DMS53 (cell line): ENCODE measurements at regions not wholly inside any gene's neighbourhood (a gene's known extent, or its start where the extent isn't known, plus 50 kb on each side); places are given as distances from the start of the nearest gene placed in this dataset.
"Not testable (repeated sequence)": the region's sequence is repeated elsewhere in the genome, so short reads cannot be mapped to it uniquely, and the experiment has no call there.

Experiments used
- DNase-seq: peaks from one replicate; lab custom pipeline; 2025; lab: John Stamatoyannopoulos, UW

GRCh38 chr1:38609166-38610025, 250.2 kb downstream of the RRAGC start:
- no peak for DNase-seq

GRCh38 chr1:38608202-38608864, 251.2 kb downstream of the RRAGC start:
- no peak for DNase-seq

- DNase-seq: no peak
Observed at GRCh38 chr1:38607526-38607925, 252.0 kb downstream of the RRAGC start.

GRCh38 chr1:38605063-38605462, 254.5 kb downstream of the RRAGC start:
- no peak for DNase-seq

- DNase-seq: no peak
Observed at GRCh38 chr1:38603907-38604306, 255.7 kb downstream of the RRAGC start.

- DNase-seq: no peak
Observed at GRCh38 chr1:38600905-38601304, 258.7 kb downstream of the RRAGC start.

- no peak for DNase-seq
Observed at GRCh38 chr1:38600286-38600685, 259.3 kb downstream of the RRAGC start.

- DNase-seq: no peak
Observed at GRCh38 chr1:38598118-38598517, 261.5 kb downstream of the RRAGC start.

GRCh38 chr1:38589036-38589435, 270.5 kb downstream of the RRAGC start:
- no peak for DNase-seq

GRCh38 chr1:38587766-38588165, 271.8 kb downstream of the RRAGC start:
- DNase-seq: no peak

GRCh38 chr1:38586993-38587646, 272.5 kb downstream of the RRAGC start:
- peak; percentile 35 for DNase-seq

- no peak for DNase-seq
Observed at GRCh38 chr1:38585971-38586370, 273.6 kb downstream of the RRAGC start.

GRCh38 chr1:38585460-38585859, 274.1 kb downstream of the RRAGC start:
- DNase-seq: no peak

- DNase-seq: no peak
Observed at GRCh38 chr1:38584448-38585355, 274.9 kb downstream of the RRAGC start.

GRCh38 chr1:38583287-38583686, 276.3 kb downstream of the RRAGC start:
- DNase-seq: not testable (repeated sequence)

- no peak for DNase-seq
Observed at GRCh38 chr1:38581396-38581795, 278.2 kb downstream of the RRAGC start.

GRCh38 chr1:38580594-38580993, 279.0 kb downstream of the RRAGC start:
- DNase-seq: no peak

- no peak for DNase-seq
Observed at GRCh38 chr1:38579056-38579455, 280.5 kb downstream of the RRAGC start.

- peak; percentile 27 for DNase-seq
Observed at GRCh38 chr1:38578271-38578951, 281.2 kb downstream of the RRAGC start.

- no peak for DNase-seq
Observed at GRCh38 chr1:38577937-38578270, 281.7 kb downstream of the RRAGC start.

- DNase-seq: no peak
Observed at GRCh38 chr1:38577385-38577784, 282.2 kb downstream of the RRAGC start.
